CMK (cell line): ENCODE measurements at regions not wholly inside any gene's neighbourhood (a gene's known extent, or its start where the extent isn't known, plus 50 kb on each side); places are given as distances from the start of the nearest gene placed in this dataset.
A peak's percentile ranks its signal among the peaks of the same experiment; 100 is the strongest.
"Not testable (repeated sequence)": the region's sequence is repeated elsewhere in the genome, so short reads cannot be mapped to it uniquely, and the experiment has no call there.

Experiments
- DNase-seq: peaks from one replicate; pipeline ENCODE4 v3.0.0-alpha.2; 2010; ENCODE audit warnings: low read depth

GRCh38 chr3:196147116-196147515 is 64.1 kb downstream of the ZDHHC19 start:
- no peak for DNase-seq

- DNase-seq: no peak
Measured at GRCh38 chr3:196145468-196146262, 63.8 kb upstream of the TFRC start.

GRCh38 chr3:196144383-196145105 is 62.7 kb upstream of the TFRC start:
- peak; percentile 49 for DNase-seq

GRCh38 chr3:196143708-196144382 is 62.0 kb upstream of the TFRC start:
- DNase-seq: peak; percentile 31

- DNase-seq: peak; percentile 47
Measured at GRCh38 chr3:196142202-196142956, 60.5 kb upstream of the TFRC start.

GRCh38 chr3:196141866-196142201 is 59.9 kb upstream of the TFRC start:
- no peak for DNase-seq

- no peak for DNase-seq
Measured at GRCh38 chr3:196141052-196141865, 59.4 kb upstream of the TFRC start.

- DNase-seq: peak; percentile 50
Measured at GRCh38 chr3:196140224-196140623, 58.3 kb upstream of the TFRC start.

GRCh38 chr3:196139281-196139680 is 57.4 kb upstream of the TFRC start:
- DNase-seq: no peak

- no peak for DNase-seq
Measured at GRCh38 chr3:196138482-196139254, 56.8 kb upstream of the TFRC start.

GRCh38 chr3:196136640-196136989 is 54.7 kb upstream of the TFRC start:
- not testable (repeated sequence) for DNase-seq

GRCh38 chr3:196135693-196136639 is 54.1 kb upstream of the TFRC start:
- no peak for DNase-seq

GRCh38 chr3:196134691-196135090 is 52.8 kb upstream of the TFRC start:
- no peak for DNase-seq

- not testable (repeated sequence) for DNase-seq
Measured at GRCh38 chr3:196133869-196134268, 52.0 kb upstream of the TFRC start.

- DNase-seq: no peak
Measured at GRCh38 chr3:196131921-196132320, 50.0 kb upstream of the TFRC start.
